ENCODE measurements at regions not wholly inside any gene's neighbourhood (a gene's known extent, or its start where the extent isn't known, plus 50 kb on each side); places are given as distances from the start of the nearest gene placed in this dataset.

GRCh38 chr9:93859431-93860215 lies 95.5 kb downstream of the BARX1 start:
- TF ChIP-seq, protein P1, sequence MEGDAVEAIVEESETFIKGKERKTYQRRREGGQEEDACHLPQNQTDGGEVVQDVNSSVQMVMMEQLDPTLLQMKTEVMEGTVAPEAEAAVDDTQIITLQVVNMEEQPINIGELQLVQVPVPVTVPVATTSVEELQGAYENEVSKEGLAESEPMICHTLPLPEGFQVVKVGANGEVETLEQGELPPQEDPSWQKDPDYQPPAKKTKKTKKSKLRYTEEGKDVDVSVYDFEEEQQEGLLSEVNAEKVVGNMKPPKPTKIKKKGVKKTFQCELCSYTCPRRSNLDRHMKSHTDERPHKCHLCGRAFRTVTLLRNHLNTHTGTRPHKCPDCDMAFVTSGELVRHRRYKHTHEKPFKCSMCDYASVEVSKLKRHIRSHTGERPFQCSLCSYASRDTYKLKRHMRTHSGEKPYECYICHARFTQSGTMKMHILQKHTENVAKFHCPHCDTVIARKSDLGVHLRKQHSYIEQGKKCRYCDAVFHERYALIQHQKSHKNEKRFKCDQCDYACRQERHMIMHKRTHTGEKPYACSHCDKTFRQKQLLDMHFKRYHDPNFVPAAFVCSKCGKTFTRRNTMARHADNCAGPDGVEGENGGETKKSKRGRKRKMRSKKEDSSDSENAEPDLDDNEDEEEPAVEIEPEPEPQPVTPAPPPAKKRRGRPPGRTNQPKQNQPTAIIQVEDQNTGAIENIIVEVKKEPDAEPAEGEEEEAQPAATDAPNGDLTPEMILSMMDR (conservative IDR thresholded peaks at IDR 0.05 in 1 of 2, IDR thresholded peaks at IDR 0.05 in 1 of 2; ENCODE audit: low read depth in 1 of 2, low read length in 2 of 2) = no peak
- TF ChIP-seq EZH2 (IDR thresholded peaks at IDR 0.05; ENCODE audit: low read length, missing control alignments) = no peak
